ENCODE measurements at regions not wholly inside any gene's neighbourhood (a gene's known extent, or its start where the extent isn't known, plus 50 kb on each side); places are given as distances from the start of the nearest gene placed in this dataset.

- Histone ChIP-seq H3K36me3 (ENCODE audit: control insufficient read depth in 2 of 3, insufficient read depth in 3 of 3, low read length in 3 of 3) (no peaks in the 10 kb centered on the region), H3K9me3 (ENCODE audit: control insufficient read depth in 2 of 3, insufficient read depth in 1 of 3, low read length in 3 of 3) (no peaks in the 10 kb centered on the region), H3K27me3 (ENCODE audit: control insufficient read depth, insufficient read depth, low read length) (no peaks in the 10 kb centered on the region), H3K4me1 (ENCODE audit: control insufficient read depth in 2 of 3, insufficient read depth in 2 of 3, low read depth in 1 of 3, low read length in 3 of 3) (no peaks in the 10 kb centered on the region), H3K4me3 (ENCODE audit: low read length in 3 of 3) (no peak overlapping the region), H3K27ac (ENCODE audit: low read depth in 2 of 2, low read length in 2 of 2) (no peak overlapping the region), H3K9ac (ENCODE audit: low read length in 3 of 3) (no peak overlapping the region)
- no peak for TF ChIP-seq CTCF (IDR thresholded peaks at IDR 0.05; ENCODE audit: borderline replicate concordance, extremely low read depth, insufficient read depth)
- DNase-seq (no peak), FAIRE-seq (no peak)
- intact Hi-C loops (cut with DNase I), result no loop called here
These were observed 130.7 kb downstream of the DHX35 start for GRCh38 chr20:39092733-39093410.

GRCh38 chr20:39090906-39091305 is 128.8 kb downstream of the DHX35 start:
- DNase-seq, result peak in 1 of 5 donors; percentile 35
- Histone ChIP-seq H3K9me3 (ENCODE audit: control insufficient read depth in 2 of 3, insufficient read depth in 1 of 3, low read length in 3 of 3) (no peaks in the 10 kb centered on the region), H3K9ac (ENCODE audit: low read length in 3 of 3) (no peak overlapping the region), H3K4me3 (ENCODE audit: low read length in 3 of 3) (no peak overlapping the region), H3K36me3 (ENCODE audit: control insufficient read depth in 2 of 3, insufficient read depth in 3 of 3, low read length in 3 of 3) (no peaks in the 10 kb centered on the region), H3K27ac (ENCODE audit: low read depth in 2 of 2, low read length in 2 of 2) (no peak overlapping the region), H3K27me3 (ENCODE audit: control insufficient read depth, insufficient read depth, low read length) (no peaks in the 10 kb centered on the region), H3K4me1 (ENCODE audit: control insufficient read depth in 2 of 3, insufficient read depth in 2 of 3, low read depth in 1 of 3, low read length in 3 of 3) (no peaks in the 10 kb centered on the region)
- no peak for TF ChIP-seq CTCF (IDR thresholded peaks at IDR 0.05; ENCODE audit: borderline replicate concordance, extremely low read depth, insufficient read depth)
- no peak for FAIRE-seq
- intact Hi-C loops (cut with DNase I), result no loop called here

GRCh38 chr20:39089797-39090196 is 127.7 kb downstream of the DHX35 start:
- Histone ChIP-seq H3K36me3 (ENCODE audit: control insufficient read depth in 2 of 3, insufficient read depth in 3 of 3, low read length in 3 of 3) (no peaks in the 10 kb centered on the region), H3K4me3 (ENCODE audit: low read length in 3 of 3) (no peak overlapping the region), H3K9me3 (ENCODE audit: control insufficient read depth in 2 of 3, insufficient read depth in 1 of 3, low read length in 3 of 3) (no peaks in the 10 kb centered on the region), H3K27me3 (ENCODE audit: control insufficient read depth, insufficient read depth, low read length) (no peaks in the 10 kb centered on the region), H3K27ac (ENCODE audit: low read depth in 2 of 2, low read length in 2 of 2) (no peak overlapping the region), H3K9ac (ENCODE audit: low read length in 3 of 3) (no peak overlapping the region), H3K4me1 (ENCODE audit: control insufficient read depth in 2 of 3, insufficient read depth in 2 of 3, low read depth in 1 of 3, low read length in 3 of 3) (no peaks in the 10 kb centered on the region)
- DNase-seq (no peak), FAIRE-seq (no peak)
- intact Hi-C loops (cut with DNase I), result no loop called here
- TF ChIP-seq CTCF (IDR thresholded peaks at IDR 0.05; ENCODE audit: borderline replicate concordance, extremely low read depth, insufficient read depth), result no peak

Data from kidney (tissue), 13 donors.